GM10248 (cell line): ENCODE measurements at regions not wholly inside any gene's neighbourhood (a gene's known extent, or its start where the extent isn't known, plus 50 kb on each side); places are given as distances from the start of the nearest gene placed in this dataset.

ENCODE experiments used
- CTCF ChIA-PET: fragments of 300-600 bp; sonication (Branson Sonifier 250); formaldehyde crosslinking; extraction: SDS; loops from one replicate; lab custom pipeline; 2021; ENCODE audit warnings: antibody characterized with exemption; lab: Yijun Ruan, JAX
- POLR2A ChIA-PET: fragments of 350-650 bp; sonication (Branson Sonifier 250); formaldehyde crosslinking; extraction: SDS; loops from one replicate; lab custom pipeline; 2020; ENCODE audit warnings: antibody characterized with exemption; lab: Yijun Ruan, JAX
- DNase-seq: peaks from one replicate; pipeline ENCODE4 v3.0.0; 2012; ENCODE audit errors: extremely low spot score
- CTCF ChIP-seq: IDR thresholded peaks from 2 replicates; pipeline ENCODE4 v1.5.1; 2012; ENCODE audit warnings: mild to moderate bottlenecking, low read depth; ENCODE audit errors: extremely low read depth, missing control alignments, control extremely low read depth

- POLR2A ChIA-PET = no interaction called here
- CTCF ChIA-PET = no interaction called here
- DNase-seq = no peak
- TF ChIP-seq CTCF = no peak
These were observed 409.4 kb downstream of the IRS2 start for GRCh38 chr13:109376936-109377335.

- CTCF ChIA-PET = interaction anchor here (1.3 kb wide), 1 partner anchor 10 kb away, joined by 3 read pairs; no protein-coding TSS in a partner anchor
- no peak for TF ChIP-seq CTCF
- POLR2A ChIA-PET = no interaction called here
- no peak for DNase-seq
These were observed 411.7 kb downstream of the IRS2 start for GRCh38 chr13:109374609-109375200.

GRCh38 chr13:109372666-109373065 lies 413.7 kb downstream of the IRS2 start:
- TF ChIP-seq CTCF = no peak
- ChIA-PET CTCF (no interaction called here), POLR2A (no interaction called here)
- DNase-seq = no peak

- POLR2A ChIA-PET = no interaction called here
- no peak for TF ChIP-seq CTCF
- CTCF ChIA-PET = interaction anchor here (1.4 kb wide), 1 partner anchor 43 kb away, joined by 3 read pairs; no protein-coding TSS in a partner anchor
- DNase-seq = no peak
These were observed 415.3 kb downstream of the IRS2 start for GRCh38 chr13:109371066-109371465.

- ChIA-PET CTCF (interaction anchor here (1.4 kb wide), 1 partner anchor 42 kb away, joined by 3 read pairs; no protein-coding TSS in a partner anchor), POLR2A (no interaction called here)
- no peak for TF ChIP-seq CTCF
- no peak for DNase-seq
These were observed 415.9 kb downstream of the IRS2 start for GRCh38 chr13:109370496-109370895.

- POLR2A ChIA-PET = no interaction called here
- CTCF ChIA-PET = no interaction called here
- TF ChIP-seq CTCF = no peak
- DNase-seq = no peak
These were observed 416.9 kb downstream of the IRS2 start for GRCh38 chr13:109369353-109370052.
